Ecto neural progenitor cell (in vitro differentiated cells): ENCODE measurements at regions not wholly inside any gene's neighbourhood (a gene's known extent, or its start where the extent isn't known, plus 50 kb on each side); places are given as distances from the start of the nearest gene placed in this dataset.

Experiments used
- DNase-seq: peaks from one replicate; pipeline ENCODE4 v3.0.0-alpha.2; 2018; ENCODE audit warnings: low spot score

DNA sequence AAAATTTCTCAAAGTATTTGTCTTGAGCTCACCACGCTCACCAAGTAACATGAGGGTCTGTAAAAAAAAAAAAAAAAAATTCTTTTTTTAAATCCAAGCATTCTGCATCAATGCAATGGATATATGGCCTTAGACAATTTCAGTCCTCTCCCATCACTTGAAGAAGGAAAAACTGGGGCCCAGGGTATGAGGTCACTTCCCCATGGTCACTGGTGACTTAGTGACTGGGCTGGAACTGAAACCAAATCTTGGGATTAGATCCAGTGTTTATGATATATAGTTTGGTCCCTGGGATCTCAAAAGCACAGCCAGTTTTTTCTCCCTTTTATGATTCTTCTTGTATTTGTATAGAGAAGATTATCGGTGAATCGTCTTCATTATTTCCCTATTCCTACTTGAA lies 477.9 kb upstream of the TNP1 start:
- no peak for DNase-seq

DNA sequence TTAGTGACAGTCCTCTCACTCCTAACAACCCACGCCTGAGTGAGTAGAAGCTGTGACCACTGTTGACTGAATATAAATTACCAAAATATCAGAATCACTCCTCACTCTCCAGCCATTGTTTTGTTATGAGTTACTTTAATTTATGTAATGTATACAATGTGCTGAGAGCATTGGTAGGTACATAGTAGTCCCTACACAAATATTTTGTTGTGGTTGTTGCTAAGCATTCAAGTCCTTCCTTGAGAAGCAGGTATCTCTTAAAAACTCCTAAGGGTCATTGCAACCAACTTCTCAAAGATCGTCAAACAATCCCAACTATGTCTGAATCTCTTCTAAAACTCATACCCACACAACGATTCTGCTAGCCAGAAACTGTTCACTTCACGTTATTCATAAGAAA lies 476.8 kb upstream of the TNP1 start:
- no peak for DNase-seq

DNA sequence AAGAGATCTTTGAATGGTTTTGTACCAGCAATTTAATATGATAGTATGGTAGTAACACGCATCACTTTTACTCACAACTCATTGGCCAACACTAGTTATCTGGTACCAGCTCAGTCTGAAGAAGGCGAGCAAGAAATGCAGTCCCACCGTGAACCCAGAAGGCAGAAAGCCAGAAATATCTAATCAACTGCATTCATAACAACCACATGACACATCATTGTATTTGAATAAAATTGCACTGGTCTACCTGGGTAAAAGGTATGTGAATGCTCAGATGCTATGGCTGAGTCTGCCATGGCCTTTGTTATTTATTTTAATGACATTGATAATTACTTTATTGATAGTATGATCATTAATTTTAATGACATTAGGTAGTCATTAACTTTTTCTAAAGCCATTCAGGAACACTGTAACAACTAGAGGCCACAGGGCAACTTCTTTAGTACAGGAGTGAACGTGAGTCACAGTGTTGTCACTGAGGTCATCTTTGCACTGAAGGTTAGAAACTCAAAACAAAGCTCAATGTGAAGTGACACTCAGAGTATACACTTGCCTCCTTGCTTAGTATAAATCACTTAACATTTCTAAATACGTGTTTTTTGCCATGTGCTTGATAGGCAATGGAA lies 475.6 kb upstream of the TNP1 start:
- DNase-seq, result no peak

DNA sequence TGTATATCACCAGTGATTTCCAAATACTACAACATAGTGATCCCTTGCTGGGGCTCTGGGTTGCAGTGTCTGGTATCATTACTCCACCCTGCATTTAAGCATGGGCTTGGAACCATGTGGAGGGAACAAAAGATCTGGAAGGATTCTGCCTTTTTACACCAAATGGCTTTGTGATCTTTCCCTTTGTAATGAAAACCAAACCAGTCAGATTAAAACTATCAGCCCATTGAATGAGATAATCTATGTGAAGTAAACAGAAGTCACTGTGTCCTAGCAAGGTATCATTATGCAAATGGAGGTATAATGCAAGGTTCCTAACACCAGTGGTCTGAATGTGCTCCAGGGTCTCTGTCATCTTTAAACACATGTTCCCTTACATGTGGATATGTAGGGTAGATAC lies 474.7 kb upstream of the TNP1 start:
- no peak for DNase-seq

DNA sequence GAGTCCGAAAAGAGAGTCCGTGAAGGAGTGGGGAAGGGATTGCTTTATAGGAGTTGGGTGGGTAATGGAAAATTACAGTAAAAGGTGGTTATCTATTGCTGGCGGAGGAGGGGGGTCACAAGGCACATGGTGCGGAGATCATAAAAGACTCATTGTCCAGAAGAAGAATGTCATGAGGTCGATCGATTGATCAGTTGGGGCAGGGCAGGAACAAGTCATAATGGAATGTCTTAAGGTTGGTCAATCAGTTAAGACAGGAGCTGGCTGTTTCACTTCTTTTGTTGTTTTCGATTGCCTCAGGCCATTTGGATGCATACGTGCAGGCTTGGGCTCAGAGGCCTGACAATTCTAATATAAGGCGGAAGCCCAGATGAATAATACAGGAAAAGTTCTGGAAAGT lies 473.0 kb upstream of the TNP1 start:
- peak; percentile 16 for DNase-seq

DNA sequence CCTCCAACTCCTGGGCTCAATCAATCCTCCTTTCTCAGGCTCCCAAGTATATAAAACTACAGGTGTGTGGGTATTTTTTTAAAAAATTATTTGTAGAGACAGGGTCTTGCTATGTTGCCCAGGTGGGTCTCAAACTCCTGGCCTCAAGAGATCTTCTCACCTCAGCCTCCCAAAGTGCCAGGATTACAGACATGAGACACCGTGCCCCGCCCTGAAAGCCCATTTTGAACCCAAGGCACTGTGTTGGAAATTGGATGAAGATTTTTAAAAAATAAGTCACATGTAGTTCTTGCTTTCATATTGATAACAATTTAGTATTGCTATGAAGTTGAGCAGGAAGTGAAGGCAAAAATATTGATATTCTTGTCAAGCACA lies 472.5 kb upstream of the TNP1 start:
- DNase-seq, result no peak

DNA sequence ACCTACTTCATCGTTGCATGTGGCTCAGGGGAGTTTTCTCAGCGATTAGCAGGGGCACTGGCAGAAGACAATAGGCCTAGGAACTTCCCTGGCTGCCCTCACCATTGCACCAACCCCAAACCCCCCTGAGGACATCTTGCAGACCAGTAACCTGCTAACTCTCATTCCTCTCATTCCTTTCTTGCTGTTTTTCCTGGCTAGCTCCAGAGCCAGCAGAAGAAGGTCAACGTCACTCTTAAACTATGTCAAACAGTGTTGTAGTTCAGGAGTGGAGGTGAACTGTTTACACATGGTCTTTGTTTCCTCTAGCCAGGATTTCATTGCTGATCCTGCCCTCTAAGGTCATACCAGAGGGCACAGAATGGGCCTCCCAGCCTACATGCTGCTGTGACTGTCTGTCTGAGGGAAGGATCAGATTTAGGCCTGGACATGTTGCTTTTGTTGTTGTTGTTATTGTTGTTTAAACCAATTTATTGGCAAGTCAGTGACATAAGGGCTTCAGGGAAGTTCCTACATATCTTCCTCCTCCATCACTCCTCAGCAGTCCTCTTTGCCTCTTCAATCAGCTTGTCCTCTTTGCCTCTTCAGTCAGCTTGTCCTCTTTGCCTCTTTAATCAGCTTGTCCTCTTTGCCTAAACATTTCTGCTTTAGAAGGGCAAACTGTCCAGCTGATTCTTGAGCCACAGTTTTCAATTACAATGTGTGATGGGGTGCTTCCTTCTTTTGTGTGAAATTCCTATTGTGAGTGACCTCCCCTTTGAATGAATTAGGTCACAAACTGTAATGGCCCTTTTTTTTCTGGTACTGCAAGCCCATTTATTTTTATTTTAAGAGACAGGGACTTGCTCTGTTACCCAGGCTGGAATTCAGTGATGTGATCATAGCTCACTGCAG lies 471.9 kb upstream of the TNP1 start:
- DNase-seq, result peak; percentile 52

DNA sequence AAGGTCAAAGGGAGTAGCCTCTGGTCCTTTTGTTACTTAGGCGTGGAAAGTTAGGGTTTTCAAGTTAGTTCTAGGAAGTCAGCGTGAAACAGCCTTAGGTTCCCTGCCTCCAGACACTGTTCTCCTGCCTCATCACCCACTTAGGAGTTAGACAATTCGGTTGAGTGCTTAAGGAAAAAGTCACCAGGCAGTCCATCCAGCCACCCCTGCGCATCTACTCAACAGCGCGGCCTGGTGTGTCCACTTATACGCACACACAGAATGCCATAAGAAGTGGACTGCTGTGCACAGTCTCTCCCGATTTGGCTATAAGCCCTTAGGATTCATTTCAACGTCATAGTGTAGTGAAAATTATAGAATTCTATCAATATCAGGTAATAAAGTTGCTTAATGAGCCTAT lies 470.8 kb upstream of the TNP1 start:
- no peak for DNase-seq

DNA sequence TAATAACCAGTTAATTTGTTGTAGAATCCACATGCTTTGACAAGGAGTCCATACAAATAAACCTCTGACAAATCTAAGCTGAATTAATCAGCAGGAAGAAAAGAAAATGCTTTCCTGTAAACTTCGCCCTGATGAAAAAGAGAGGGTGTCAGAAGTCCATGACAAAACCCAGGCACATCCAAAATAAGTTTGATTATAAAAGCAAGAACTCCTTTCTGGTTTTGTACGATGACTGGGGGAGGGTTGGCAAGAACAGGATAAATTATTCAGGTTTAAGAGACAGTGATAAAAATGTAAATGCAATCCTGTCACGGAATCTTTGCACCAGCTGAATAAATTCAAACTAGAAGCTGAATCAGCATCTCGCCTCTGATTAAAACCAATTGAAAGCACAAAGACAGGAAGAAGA lies 469.2 kb upstream of the TNP1 start:
- DNase-seq, result no peak

DNA sequence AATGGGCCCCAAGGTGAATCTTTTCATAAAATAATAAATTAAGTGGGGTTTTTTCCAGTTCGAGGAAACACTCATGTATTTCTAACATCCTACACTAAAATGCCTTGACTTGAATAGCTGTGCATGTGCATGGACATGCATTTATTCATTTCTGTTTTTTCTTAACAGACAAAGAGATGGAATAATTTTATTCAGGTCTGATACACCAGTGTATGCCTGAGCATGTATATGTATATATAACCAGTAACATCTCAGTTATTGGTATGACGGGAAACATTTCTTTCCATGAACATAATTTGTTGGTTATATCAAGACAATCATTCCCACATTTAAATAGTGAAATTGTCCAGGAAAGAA lies 468.7 kb upstream of the TNP1 start:
- DNase-seq, result no peak

DNA sequence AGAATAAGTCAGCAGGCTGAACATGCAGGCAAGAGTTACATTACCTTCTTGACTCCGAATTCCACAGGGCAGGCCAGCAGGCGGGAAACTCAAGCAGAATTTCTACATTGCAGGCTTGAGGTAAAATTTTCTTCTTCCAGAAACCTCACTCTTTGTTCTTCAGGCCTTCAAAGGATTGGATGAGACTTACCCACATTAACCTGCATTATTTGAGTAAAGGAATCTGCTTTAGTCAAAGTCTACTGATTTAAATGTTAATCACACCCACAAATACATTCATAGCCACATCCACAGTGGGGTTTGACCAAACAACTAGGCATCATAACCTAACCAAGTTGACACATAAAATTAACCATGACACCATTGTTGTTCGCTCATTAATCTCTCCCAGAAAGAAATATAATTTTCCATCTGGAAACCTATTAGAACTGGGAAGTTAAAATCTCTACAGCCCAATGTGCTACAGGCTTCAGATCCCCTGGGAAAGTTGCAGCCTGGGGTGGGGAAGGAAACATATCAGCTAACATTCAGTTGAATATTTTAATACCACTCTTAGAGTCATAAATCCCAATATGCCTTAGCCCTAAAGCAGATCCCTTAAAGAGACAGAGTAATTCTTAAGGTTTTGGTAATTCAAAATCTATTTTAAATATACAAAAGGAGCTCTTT lies 468.2 kb upstream of the TNP1 start:
- no peak for DNase-seq

DNA sequence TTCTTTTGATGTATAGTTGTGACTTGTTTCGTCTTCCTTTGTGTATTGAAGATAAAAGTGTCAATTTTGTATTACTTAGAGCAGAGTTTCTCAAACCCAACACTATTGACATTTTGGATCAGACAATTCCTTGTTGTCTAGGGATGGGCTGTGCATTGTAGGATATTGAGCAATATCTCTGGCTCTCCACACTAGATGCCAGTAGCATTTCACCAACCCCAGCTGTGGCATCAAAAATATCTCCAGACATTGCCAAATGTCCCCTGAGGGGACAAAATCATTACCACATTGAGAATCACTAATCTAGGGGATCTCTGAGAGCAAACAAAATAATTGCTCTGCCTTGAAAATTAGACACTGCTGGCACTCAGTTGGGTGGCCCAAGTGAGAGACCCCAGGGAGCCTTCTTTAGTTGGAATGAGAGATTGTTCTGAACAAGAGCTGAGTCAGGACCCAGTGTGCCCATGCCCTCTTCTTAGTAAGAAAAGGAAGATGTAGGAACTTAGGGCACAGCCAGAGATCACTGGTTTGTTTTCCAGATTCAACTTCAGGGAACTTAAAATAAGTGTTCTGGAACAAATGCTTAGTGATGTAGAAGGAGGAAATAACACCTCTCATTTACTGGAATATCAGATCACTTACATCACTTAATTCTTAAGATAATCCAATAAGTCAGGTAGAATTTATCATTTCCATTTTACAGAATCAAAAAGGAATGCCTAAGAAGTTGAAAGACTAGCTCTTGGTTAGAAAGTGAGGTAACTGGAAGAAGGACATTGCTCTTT lies 466.6 kb upstream of the TNP1 start:
- DNase-seq, result no peak

DNA sequence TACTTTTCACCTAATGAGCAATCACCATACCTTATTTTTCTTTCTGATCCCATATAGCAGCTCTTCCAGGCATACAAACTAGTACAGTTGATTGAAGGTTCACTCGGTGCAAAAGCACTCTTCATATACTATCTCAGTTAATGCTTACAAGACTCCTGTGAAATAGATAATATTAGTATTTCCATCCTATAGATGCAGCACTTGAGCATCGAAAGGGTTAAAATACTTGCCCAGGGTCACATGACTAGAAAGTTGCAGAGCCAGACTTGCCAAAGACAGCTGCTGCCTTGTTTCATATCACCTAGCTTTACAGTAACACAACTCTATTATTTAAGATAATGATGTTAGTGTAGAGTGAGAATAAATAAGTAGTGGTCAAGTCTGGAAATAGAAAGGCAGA lies 466.0 kb upstream of the TNP1 start:
- no peak for DNase-seq

DNA sequence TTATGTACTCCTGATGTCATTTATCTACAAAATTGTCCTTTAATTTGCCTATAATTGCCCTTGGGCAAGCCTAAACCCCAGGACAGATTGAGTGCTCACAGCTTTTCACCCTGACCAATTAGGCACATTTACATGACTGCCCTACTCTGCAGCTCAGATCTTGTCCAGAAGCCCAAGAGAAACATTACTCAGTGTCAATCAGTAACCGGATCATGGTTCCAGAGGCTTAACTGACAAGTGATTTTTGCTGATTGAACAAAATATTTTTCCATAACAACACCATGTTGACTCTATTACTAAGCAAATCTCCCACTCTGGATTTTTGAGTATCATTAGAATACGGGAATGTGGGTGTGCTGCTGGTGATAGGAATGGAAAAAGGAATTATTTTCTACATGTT lies 465.4 kb upstream of the TNP1 start:
- no peak for DNase-seq

DNA sequence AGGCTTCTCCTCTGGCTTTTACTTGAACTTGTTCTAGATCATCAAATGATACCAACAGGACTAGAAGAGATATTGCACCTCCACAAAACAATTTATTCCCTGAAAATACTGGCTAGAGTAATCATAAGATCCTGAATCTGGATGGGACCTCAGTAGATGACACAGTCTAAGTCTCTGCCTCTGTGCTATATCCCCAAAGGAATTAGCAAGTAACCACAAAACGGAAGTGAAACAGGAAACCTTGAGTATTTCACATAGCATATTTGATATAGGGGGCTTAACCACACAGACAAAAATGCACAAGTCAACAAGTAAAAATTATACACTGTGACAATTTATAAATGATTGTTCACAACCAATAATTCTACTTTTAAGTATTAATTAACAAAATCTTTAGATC lies 456.9 kb upstream of the TNP1 start:
- no peak for DNase-seq

DNA sequence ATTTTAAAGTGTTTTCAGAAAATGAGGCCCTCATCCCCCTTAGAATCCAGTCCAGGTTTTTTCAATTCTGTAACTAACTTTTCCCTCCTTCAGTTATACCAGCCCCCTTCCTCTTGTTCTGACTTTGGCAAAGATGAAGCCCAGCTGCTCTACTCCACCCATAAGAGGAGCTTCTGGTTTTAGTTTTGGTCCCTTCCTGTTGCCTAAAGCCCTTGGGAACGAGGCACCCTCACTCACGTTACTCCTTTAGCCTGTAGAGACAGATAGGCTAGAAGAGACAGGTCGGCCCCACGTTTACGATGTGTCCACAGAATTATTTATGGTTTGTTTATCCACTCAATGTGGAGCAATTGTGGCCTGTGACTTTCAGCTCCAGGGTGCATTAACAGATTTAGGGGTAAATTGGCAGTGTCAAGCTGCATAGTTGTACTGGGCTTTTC lies 454.2 kb upstream of the TNP1 start:
- no peak for DNase-seq

DNA sequence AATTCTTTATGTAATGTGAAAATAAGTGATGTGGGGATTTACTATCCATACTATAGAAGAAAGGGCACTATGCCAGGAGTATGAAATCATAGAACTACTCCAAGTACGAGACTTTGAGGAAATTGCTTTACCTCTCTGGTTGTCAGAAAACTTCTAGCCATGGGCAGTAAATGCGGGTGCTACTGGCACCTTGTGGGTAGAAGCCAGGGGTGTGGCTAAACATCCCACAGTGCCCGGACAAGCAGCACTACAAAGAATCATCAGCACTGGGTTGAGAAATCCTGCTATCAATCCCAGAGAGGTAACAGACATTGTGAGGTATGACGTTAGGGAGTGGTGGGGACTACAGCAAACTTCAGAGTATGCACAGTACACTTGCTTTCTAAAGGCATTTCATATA lies 453.5 kb upstream of the TNP1 start:
- peak; percentile 12 for DNase-seq

DNA sequence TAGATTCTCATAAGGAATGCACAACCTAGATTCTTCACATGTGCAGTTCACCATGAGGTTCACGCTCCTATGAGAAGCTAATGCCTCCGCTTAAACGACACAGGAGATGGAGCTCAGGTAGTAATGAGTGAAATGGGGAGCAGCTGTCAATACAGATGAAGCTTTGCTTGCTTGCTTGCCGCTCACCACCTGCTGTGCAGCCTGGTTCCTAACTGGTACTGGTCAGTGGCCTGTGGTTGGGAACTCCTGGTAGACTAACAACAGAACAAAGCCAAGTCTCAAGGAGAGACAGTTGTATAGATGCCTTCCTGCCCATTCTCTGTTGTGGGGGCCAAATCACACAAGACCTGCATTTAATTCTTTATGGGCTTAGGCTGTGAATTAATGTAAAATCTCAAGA lies 449.2 kb upstream of the TNP1 start:
- DNase-seq, result no peak

DNA sequence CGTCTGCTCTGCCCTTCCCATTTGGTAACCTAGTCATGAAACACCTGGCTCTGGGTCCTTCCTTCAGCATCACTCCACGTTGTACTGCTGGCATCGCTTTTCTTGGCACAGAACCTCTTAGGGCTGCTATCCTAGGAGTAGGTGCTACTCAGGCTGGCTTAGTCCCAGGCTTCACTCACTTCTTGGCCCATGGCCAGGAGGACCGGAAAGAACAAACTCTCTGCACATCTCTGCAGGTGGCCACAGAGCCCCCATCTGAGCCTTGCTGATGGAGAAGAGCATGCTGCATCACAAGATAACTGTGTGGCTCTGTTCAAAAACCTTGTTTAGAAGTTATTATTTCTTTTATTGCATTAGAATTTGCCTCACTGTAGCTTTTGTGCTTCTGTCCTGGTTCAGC lies 447.2 kb upstream of the TNP1 start:
- no peak for DNase-seq

DNA sequence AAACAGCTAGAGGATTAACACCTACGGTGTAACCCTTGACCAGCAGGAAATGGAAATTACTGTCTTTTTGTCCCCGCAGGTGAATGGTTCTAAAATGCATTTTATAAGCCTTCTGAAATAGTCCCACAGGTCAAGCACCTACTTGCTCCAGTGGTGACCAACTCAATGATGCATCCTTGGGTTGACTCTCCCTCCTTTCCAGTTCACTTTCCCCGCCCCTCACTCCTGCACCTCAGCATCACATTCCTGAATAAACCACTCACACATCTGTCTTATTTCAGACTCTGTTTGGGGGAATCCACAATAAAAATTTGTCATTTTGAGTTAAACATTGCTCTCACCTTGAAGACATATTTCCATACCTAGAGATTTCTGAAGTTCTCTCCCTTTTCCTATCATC lies 446.0 kb upstream of the TNP1 start:
- no peak for DNase-seq

DNA sequence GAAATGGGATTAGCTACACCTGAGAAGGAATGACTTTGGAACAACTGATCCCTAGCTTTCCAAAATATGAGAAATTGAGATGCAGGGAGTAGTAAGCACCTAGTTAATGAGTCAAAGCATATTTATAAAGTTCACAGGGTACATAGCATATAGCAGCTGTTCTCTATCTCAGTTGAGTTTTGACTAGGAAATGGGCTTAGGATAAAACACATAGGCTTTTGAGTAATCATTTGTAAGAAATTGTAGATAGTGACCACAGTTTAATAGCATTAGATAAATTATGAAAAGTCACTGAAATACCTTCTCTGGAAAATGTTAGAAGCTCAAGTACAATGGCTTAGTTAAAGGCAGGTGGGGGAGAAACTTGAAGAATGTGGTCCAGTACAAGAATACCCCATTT lies 444.7 kb upstream of the TNP1 start:
- DNase-seq, result no peak

DNA sequence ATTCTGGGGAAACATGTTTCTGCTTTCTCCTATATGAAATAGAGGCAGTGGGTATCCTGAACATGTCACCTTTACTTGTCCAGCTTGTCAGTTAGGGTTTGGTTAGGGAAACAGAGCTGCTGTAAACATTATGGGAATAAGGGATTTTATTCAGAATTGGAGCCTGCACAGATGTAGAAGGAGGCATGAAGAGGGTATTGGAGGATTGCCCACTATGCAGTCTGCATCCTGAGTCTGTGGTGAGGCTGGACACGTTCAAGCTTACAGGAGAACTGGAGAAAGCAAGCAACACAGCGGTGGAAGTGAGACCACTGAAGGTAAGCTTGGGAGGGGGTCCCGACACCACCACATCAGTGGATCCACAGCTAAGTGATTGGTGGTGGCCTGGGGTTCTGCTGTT lies 443.0 kb upstream of the TNP1 start:
- DNase-seq, result no peak
